BLaER1 treated with 17β-estradiol and CSF1 and Interleukin-3, amounts not matched to agents 10 nM and 100 nM (cell line): ENCODE measurements at regions not wholly inside any gene's neighbourhood (a gene's known extent, or its start where the extent isn't known, plus 50 kb on each side); places are given as distances from the start of the nearest gene placed in this dataset.

Experiments
- H3K27ac ChIP-seq, 11 experiments: shearing (Covaris generic); formaldehyde crosslinking; 2 replicates each; pipeline ENCODE4 v1.8.1; 2022
- H3K27me3 ChIP-seq, 11 experiments: shearing (Covaris generic); formaldehyde crosslinking; 2 replicates each; pipeline ENCODE4 v1.8.1; 2022
- H3K36me3 ChIP-seq, 11 experiments: shearing (Covaris generic); formaldehyde crosslinking; 2 replicates each; pipeline ENCODE4 v1.8.1; 2022
- H3K4me1 ChIP-seq, 10 experiments: shearing (Covaris generic); formaldehyde crosslinking; 2 replicates each; pipeline ENCODE4 v1.8.1; 2022
- H3K4me2 ChIP-seq, 11 experiments: shearing (Covaris generic); formaldehyde crosslinking; 2 replicates each; pipeline ENCODE4 v1.8.1; 2022
- H3K4me3 ChIP-seq, 10 experiments: shearing (Covaris generic); formaldehyde crosslinking; 2 replicates each; pipeline ENCODE4 v1.8.1; 2022
- H3K9ac ChIP-seq, 11 experiments: shearing (Covaris generic); formaldehyde crosslinking; 2 replicates each; pipeline ENCODE4 v1.8.1; 2022
- H3K9me3 ChIP-seq, 11 experiments: shearing (Covaris generic); formaldehyde crosslinking; replicated peaks in 1 of 11; 2 replicates each; pipeline ENCODE4 v1.8.1; 2022
- H4K20me1 ChIP-seq, 11 experiments: shearing (Covaris generic); formaldehyde crosslinking; 2 replicates each; pipeline ENCODE4 v1.8.1; 2022
- Cebpa-rat ChIP-seq, 11 experiments: shearing (Covaris generic); IDR thresholded peaks; 2 replicates each; pipeline ENCODE4 v1.8.1; 2022

- Histone ChIP-seq H3K9ac (no peak overlapping the region), H3K4me2 (no peak overlapping the region), H4K20me1 (no peaks in the 10 kb centered on the region), H3K4me1 (no peaks in the 10 kb centered on the region), H3K27me3 (no peaks in the 10 kb centered on the region), H3K9me3 (no peaks in the 10 kb centered on the region), H3K4me3 (no peak overlapping the region), H3K27ac (no peak overlapping the region), H3K36me3 (no peaks in the 10 kb centered on the region)
- no peak for TF ChIP-seq Cebpa-rat (IDR thresholded peaks at IDR 0.05)
Measured at GRCh38 chr5:155906046-155906445, 420.9 kb upstream of the SGCD start.

GRCh38 chr5:155908543-155908942, 418.4 kb upstream of the SGCD start:
- Histone ChIP-seq H3K4me2 (no peak overlapping the region), H3K9me3 (no peaks in the 10 kb centered on the region), H3K27me3 (no peaks in the 10 kb centered on the region), H4K20me1 (no peaks in the 10 kb centered on the region), H3K4me3 (no peak overlapping the region), H3K36me3 (no peaks in the 10 kb centered on the region), H3K4me1 (no peaks in the 10 kb centered on the region), H3K27ac (no peak overlapping the region), H3K9ac (no peak overlapping the region)
- no peak for TF ChIP-seq Cebpa-rat (IDR thresholded peaks at IDR 0.05)

GRCh38 chr5:155912291-155912690, 414.7 kb upstream of the SGCD start:
- H3K4me3 ChIP-seq, result no peak overlapping the region
- no peaks in the 10 kb centered on the region for H4K20me1 ChIP-seq
- no peaks in the 10 kb centered on the region for H3K36me3 ChIP-seq
- H3K9ac ChIP-seq, result no peak overlapping the region
- no peak for TF ChIP-seq Cebpa-rat (IDR thresholded peaks at IDR 0.05)
- no peak overlapping the region for H3K4me2 ChIP-seq
- no peak overlapping the region for H3K27ac ChIP-seq
- H3K9me3 ChIP-seq, result no peaks in the 10 kb centered on the region
- no peaks in the 10 kb centered on the region for H3K27me3 ChIP-seq
- H3K4me1 ChIP-seq, result no peaks in the 10 kb centered on the region

- Histone ChIP-seq H3K27ac (no peak overlapping the region), H3K36me3 (no peaks in the 10 kb centered on the region), H3K4me3 (no peak overlapping the region), H3K4me1 (no peaks in the 10 kb centered on the region), H3K4me2 (no peak overlapping the region), H4K20me1 (no peaks in the 10 kb centered on the region), H3K9me3 (no peaks in the 10 kb centered on the region), H3K9ac (no peak overlapping the region), H3K27me3 (no peaks in the 10 kb centered on the region)
- no peak for TF ChIP-seq Cebpa-rat (IDR thresholded peaks at IDR 0.05)
Measured at GRCh38 chr5:155914766-155915165, 412.2 kb upstream of the SGCD start.

GRCh38 chr5:155915601-155916000, 411.4 kb upstream of the SGCD start:
- Histone ChIP-seq H3K4me3 (no peak overlapping the region), H3K27ac (no peak overlapping the region), H3K4me2 (no peak overlapping the region), H3K4me1 (no peaks in the 10 kb centered on the region), H3K9me3 (no peaks in the 10 kb centered on the region), H3K27me3 (no peaks in the 10 kb centered on the region), H3K36me3 (no peaks in the 10 kb centered on the region), H4K20me1 (no peaks in the 10 kb centered on the region), H3K9ac (no peak overlapping the region)
- TF ChIP-seq Cebpa-rat (IDR thresholded peaks at IDR 0.05), result no peak

- no peaks in the 10 kb centered on the region for H3K9me3 ChIP-seq
- H3K4me1 ChIP-seq, result no peaks in the 10 kb centered on the region
- H3K4me3 ChIP-seq, result no peak overlapping the region
- TF ChIP-seq Cebpa-rat (IDR thresholded peaks at IDR 0.05), result no peak
- no peaks in the 10 kb centered on the region for H4K20me1 ChIP-seq
- no peak overlapping the region for H3K9ac ChIP-seq
- H3K27ac ChIP-seq, result no peak overlapping the region
- H3K27me3 ChIP-seq, result no peaks in the 10 kb centered on the region
- no peak overlapping the region for H3K4me2 ChIP-seq
- H3K36me3 ChIP-seq, result no peaks in the 10 kb centered on the region
Measured at GRCh38 chr5:155919126-155919525, 407.8 kb upstream of the SGCD start.

GRCh38 chr5:155919725-155920124, 407.2 kb upstream of the SGCD start:
- Histone ChIP-seq H3K4me3 (no peak overlapping the region), H3K9me3 (no peaks in the 10 kb centered on the region)
- no peak for TF ChIP-seq Cebpa-rat (IDR thresholded peaks at IDR 0.05)

GRCh38 chr5:155921621-155922020, 405.3 kb upstream of the SGCD start:
- Histone ChIP-seq H3K4me1 (no peaks in the 10 kb centered on the region), H3K9me3 (no peaks in the 10 kb centered on the region), H3K4me3 (no peak overlapping the region), H3K27me3 (no peaks in the 10 kb centered on the region), H4K20me1 (no peaks in the 10 kb centered on the region), H3K27ac (no peak overlapping the region), H3K4me2 (no peak overlapping the region), H3K36me3 (no peaks in the 10 kb centered on the region), H3K9ac (no peak overlapping the region)
- TF ChIP-seq Cebpa-rat (IDR thresholded peaks at IDR 0.05), result no peak

More at GRCh38 chr5:155919725-155920124, 407.2 kb upstream of the SGCD start:
- Histone ChIP-seq H3K36me3 (no peaks in the 10 kb centered on the region), H3K9ac (no peak overlapping the region), H3K4me1 (no peaks in the 10 kb centered on the region), H4K20me1 (no peaks in the 10 kb centered on the region), H3K27ac (no peak overlapping the region), H3K4me2 (no peak overlapping the region), H3K27me3 (no peaks in the 10 kb centered on the region)

GRCh38 chr5:155923784-155924183, 403.2 kb upstream of the SGCD start:
- Histone ChIP-seq H3K9ac (no peak overlapping the region), H3K9me3 (no peaks in the 10 kb centered on the region), H3K27me3 (no peaks in the 10 kb centered on the region), H3K27ac (no peak overlapping the region), H4K20me1 (no peaks in the 10 kb centered on the region), H3K36me3 (no peaks in the 10 kb centered on the region), H3K4me1 (no peaks in the 10 kb centered on the region), H3K4me3 (no peak overlapping the region), H3K4me2 (no peak overlapping the region)
- no peak for TF ChIP-seq Cebpa-rat (IDR thresholded peaks at IDR 0.05)

- Histone ChIP-seq H3K4me2 (no peak overlapping the region), H3K9ac (no peak overlapping the region), H3K9me3 (no peaks in the 10 kb centered on the region), H3K27ac (no peak overlapping the region), H3K4me1 (no peaks in the 10 kb centered on the region), H3K36me3 (no peaks in the 10 kb centered on the region), H3K27me3 (no peaks in the 10 kb centered on the region), H4K20me1 (no peaks in the 10 kb centered on the region), H3K4me3 (no peak overlapping the region)
- no peak for TF ChIP-seq Cebpa-rat (IDR thresholded peaks at IDR 0.05)
Measured at GRCh38 chr5:155926031-155926430, 400.9 kb upstream of the SGCD start.

- no peak overlapping the region for H3K27ac ChIP-seq
- H4K20me1 ChIP-seq, result no peaks in the 10 kb centered on the region
- no peaks in the 10 kb centered on the region for H3K27me3 ChIP-seq
- H3K4me3 ChIP-seq, result no peak overlapping the region
- H3K9ac ChIP-seq, result no peak overlapping the region
- no peak for TF ChIP-seq Cebpa-rat (IDR thresholded peaks at IDR 0.05)
- no peaks in the 10 kb centered on the region for H3K36me3 ChIP-seq
- H3K9me3 ChIP-seq, result no peaks in the 10 kb centered on the region
- H3K4me2 ChIP-seq, result no peak overlapping the region
- H3K4me1 ChIP-seq, result no peaks in the 10 kb centered on the region
Measured at GRCh38 chr5:155926766-155927165, 400.2 kb upstream of the SGCD start.
